GM23338 (cell line): ENCODE measurements at regions not wholly inside any gene's neighbourhood (a gene's known extent, or its start where the extent isn't known, plus 50 kb on each side); places are given as distances from the start of the nearest gene placed in this dataset.

Experiments
- ATAC-seq: fragments of 200-7000 bp; cut with Tn5 transposase; 3 replicates; pipeline ENCODE4 v1.9.1; 2020
- DNase-seq: peaks from one replicate; pipeline ENCODE4 v3.0.0-alpha.2; 2015; ENCODE audit warnings: low spot score
- H2AFZ ChIP-seq: fragments of 200-600 bp; sonication (generic); 2 replicates; pipeline ENCODE4 v1.8.0; 2016; ENCODE audit warnings: antibody characterized with exemption, mild to moderate bottlenecking, moderate library complexity
- H3F3A ChIP-seq: fragments of 200-600 bp; sonication (generic); replicated peaks from 2 replicates; pipeline ENCODE4 v1.8.0; 2017; ENCODE audit warnings: antibody characterized with exemption, mixed run types, low read depth
- H3K27ac ChIP-seq: fragments of 200-600 bp; sonication (generic); 2 replicates; pipeline ENCODE4 v1.6.1; 2016; ENCODE audit warnings: low read depth
- H3K27me3 ChIP-seq: fragments of 200-600 bp; sonication (generic); 2 replicates; pipeline ENCODE4 v1.8.0; 2016; ENCODE audit warnings: mild to moderate bottlenecking, mixed run types, moderate library complexity; ENCODE audit not compliant: insufficient read depth
- H3K36me3 ChIP-seq: fragments of 200-600 bp; sonication (generic); 2 replicates; pipeline ENCODE4 v1.8.0; 2016; ENCODE audit warnings: mild to moderate bottlenecking; ENCODE audit not compliant: insufficient read depth
- H3K4me1 ChIP-seq: fragments of 200-600 bp; sonication (generic); 2 replicates; pipeline ENCODE4 v1.8.0; 2016; ENCODE audit warnings: mild to moderate bottlenecking, moderate library complexity; ENCODE audit not compliant: insufficient read depth
- H3K4me2 ChIP-seq: fragments of 200-600 bp; sonication (generic); 2 replicates; pipeline ENCODE4 v1.7.1; 2017; ENCODE audit warnings: mixed run types
- H3K4me3 ChIP-seq: fragments of 200-600 bp; sonication (generic); 2 replicates; pipeline ENCODE4 v1.6.1; 2016; ENCODE audit warnings: mixed run types
- H3K79me2 ChIP-seq: fragments of 200-600 bp; sonication (generic); replicated peaks from 2 replicates; pipeline ENCODE4 v1.8.0; 2017; ENCODE audit warnings: mild to moderate bottlenecking; ENCODE audit not compliant: insufficient read depth
- H3K9me2 ChIP-seq: fragments of 200-600 bp; sonication (generic); 2 replicates; pipeline ENCODE4 v1.8.0; 2017; ENCODE audit not compliant: insufficient read depth
- H4K20me1 ChIP-seq: fragments of 200-600 bp; sonication (generic); replicated peaks from 2 replicates; pipeline ENCODE4 v1.8.0; 2017; ENCODE audit warnings: mild to moderate bottlenecking; ENCODE audit not compliant: insufficient read depth
- H3K27ac Mint-ChIP-seq: 2 replicates; pipeline ENCODE4 v1.8.0; 2020; ENCODE audit warnings: inconsistent platforms, mild to moderate bottlenecking, moderate library complexity, mixed read lengths
- H3K27me3 Mint-ChIP-seq: 3 replicates; pipeline ENCODE4 v1.8.0; 2022; ENCODE audit warnings: low read depth, mild to moderate bottlenecking, moderate library complexity, mixed read lengths, inconsistent platforms; ENCODE audit not compliant: insufficient read depth, poor library complexity
- H3K36me3 Mint-ChIP-seq: 3 replicates; pipeline ENCODE4 v1.8.0; 2021; ENCODE audit warnings: low read depth, mild to moderate bottlenecking, inconsistent platforms, moderate library complexity, mixed read lengths
- H3K4me1 Mint-ChIP-seq: 3 replicates; pipeline ENCODE4 v1.8.0; 2020; ENCODE audit warnings: mild to moderate bottlenecking, inconsistent platforms, mixed read lengths
- H3K4me3 Mint-ChIP-seq: 3 replicates; pipeline ENCODE4 v1.8.0; 2021; ENCODE audit warnings: moderate library complexity, mild to moderate bottlenecking, inconsistent platforms, mixed read lengths
- H3K9me3 Mint-ChIP-seq: 3 replicates; pipeline ENCODE4 v1.8.0; 2020; ENCODE audit warnings: moderate library complexity, mild to moderate bottlenecking, inconsistent platforms, mixed read lengths
- CREB1 ChIP-seq: fragments of 250-450 bp; sonication (Bioruptor Pico); IDR thresholded peaks from 2 replicates; pipeline ENCODE4 v1.5.0; 2020; ENCODE audit warnings: low read depth, mild to moderate bottlenecking, moderate library complexity
- ETS1 ChIP-seq: IDR thresholded peaks from 2 replicates; pipeline ENCODE4 v1.6.1; 2016; ENCODE audit warnings: antibody characterized with exemption
- JUNB ChIP-seq: IDR thresholded peaks from one replicate; pipeline ENCODE4 v1.6.1; 2016; ENCODE audit warnings: antibody characterized with exemption; ENCODE audit not compliant: unreplicated experiment
- NANOG ChIP-seq: IDR thresholded peaks from 2 replicates; pipeline ENCODE4 v1.6.1; 2016; ENCODE audit warnings: antibody characterized with exemption, borderline replicate concordance
- POLR2AphosphoS5 ChIP-seq: IDR thresholded peaks from 2 replicates; pipeline ENCODE4 v1.6.1; 2016; ENCODE audit warnings: antibody characterized with exemption, low read depth
- STAT1 ChIP-seq: IDR thresholded peaks from one replicate; pipeline ENCODE4 v1.6.1; 2016; ENCODE audit warnings: antibody characterized with exemption; ENCODE audit not compliant: unreplicated experiment
- ZNF114 ChIP-seq: fragments of 250-450 bp; sonication (Bioruptor Pico); IDR thresholded peaks from 2 replicates; pipeline ENCODE4 v1.5.0; 2020; ENCODE audit warnings: mild to moderate bottlenecking, moderate library complexity
- ZNF331 ChIP-seq: fragments of 250-450 bp; sonication (Bioruptor Pico); IDR thresholded peaks from 2 replicates; pipeline ENCODE4 v1.5.0; 2020; ENCODE audit warnings: low read depth, mild to moderate bottlenecking, moderate library complexity
- ZNF462 ChIP-seq: fragments of 250-450 bp; sonication (Bioruptor Pico); IDR thresholded peaks from 2 replicates; pipeline ENCODE4 v1.5.0; 2020; ENCODE audit warnings: mild to moderate bottlenecking, moderate library complexity

GRCh38 chr11:112745973-112746372 lies 215.2 kb upstream of the NCAM1 start:
- Histone ChIP-seq H3F3A (no peaks in the 10 kb centered on the region), H3K9me2 (no peaks in the 10 kb centered on the region), H3K4me1 (no peaks in the 10 kb centered on the region), H2AFZ (no peak overlapping the region), H3K27me3 (no peaks in the 10 kb centered on the region), H4K20me1 (no peaks in the 10 kb centered on the region), H3K79me2 (no peaks in the 10 kb centered on the region), H3K4me2 (no peak overlapping the region), H3K27ac (no peak overlapping the region), H3K36me3 (no peaks in the 10 kb centered on the region), H3K4me3 (no peak overlapping the region)
- Mint-ChIP-seq H3K4me3 (no peak overlapping the region), H3K36me3 (no peaks in the 10 kb centered on the region), H3K27ac (no peak overlapping the region), H3K27me3 (peaks cover 4% of the 10 kb centered on the region), H3K4me1 (peaks cover 8% of the 10 kb centered on the region; the same call in 2 of the 3 replicates), H3K9me3 (no peaks in the 10 kb centered on the region; the same call in 2 of the 3 replicates)
- no peak for ATAC-seq
- no peak for DNase-seq
- TF ChIP-seq ZNF114 (CRISPR knock-in tag) (no peak), JUNB (no peak), STAT1 (no peak), NANOG (no peak), POLR2AphosphoS5 (no peak), ETS1 (no peak), ZNF331 (CRISPR knock-in tag) (no peak)

GRCh38 chr11:112748252-112748651 lies 213.0 kb upstream of the NCAM1 start:
- Histone ChIP-seq H2AFZ (no peak overlapping the region), H3K79me2 (no peaks in the 10 kb centered on the region), H3K9me2 (no peaks in the 10 kb centered on the region), H3K4me2 (no peak overlapping the region), H3K4me1 (no peaks in the 10 kb centered on the region), H3K4me3 (no peak overlapping the region), H3F3A (no peaks in the 10 kb centered on the region), H3K27me3 (no peaks in the 10 kb centered on the region), H3K36me3 (no peaks in the 10 kb centered on the region), H3K27ac (no peak overlapping the region), H4K20me1 (no peaks in the 10 kb centered on the region)
- Mint-ChIP-seq H3K4me1 (peaks cover 8% of the 10 kb centered on the region; the same call in 2 of the 3 replicates), H3K27ac (no peak overlapping the region), H3K36me3 (no peaks in the 10 kb centered on the region), H3K9me3 (no peaks in the 10 kb centered on the region; the same call in 2 of the 3 replicates), H3K4me3 (no peak overlapping the region), H3K27me3 (peaks cover 4% of the 10 kb centered on the region)
- ATAC-seq: no peak
- DNase-seq: no peak
- no peak for TF ChIP-seq NANOG
- no peak for TF ChIP-seq ZNF114 (CRISPR knock-in tag)
- no peak for TF ChIP-seq STAT1

- Histone ChIP-seq H3K4me2 (no peak overlapping the region), H2AFZ (no peak overlapping the region), H3K9me2 (no peaks in the 10 kb centered on the region), H3K27me3 (no peaks in the 10 kb centered on the region), H4K20me1 (no peaks in the 10 kb centered on the region), H3K27ac (no peak overlapping the region), H3K79me2 (no peaks in the 10 kb centered on the region), H3K36me3 (no peaks in the 10 kb centered on the region), H3K4me3 (no peak overlapping the region), H3K4me1 (no peaks in the 10 kb centered on the region), H3F3A (no peaks in the 10 kb centered on the region)
- Mint-ChIP-seq H3K9me3 (no peaks in the 10 kb centered on the region), H3K36me3 (no peaks in the 10 kb centered on the region), H3K27ac (no peak overlapping the region), H3K27me3 (peaks cover 4% of the 10 kb centered on the region), H3K4me1 (peaks cover 8% of the 10 kb centered on the region; the same call in 2 of the 3 replicates), H3K4me3 (no peak overlapping the region)
- DNase-seq (no peak), ATAC-seq (no peak)
- TF ChIP-seq JUNB (no peak), POLR2AphosphoS5 (no peak), CREB1 (CRISPR knock-in tag) (no peak), ZNF462 (CRISPR knock-in tag) (no peak)
Measured at GRCh38 chr11:112748713-112749543, 212.3 kb upstream of the NCAM1 start.
